ENCODE measurements at regions not wholly inside any gene's neighbourhood (a gene's known extent, or its start where the extent isn't known, plus 50 kb on each side); places are given as distances from the start of the nearest gene placed in this dataset.
"Not testable (repeated sequence)": the region's sequence is repeated elsewhere in the genome, so short reads cannot be mapped to it uniquely, and the experiment has no call there.

DNA sequence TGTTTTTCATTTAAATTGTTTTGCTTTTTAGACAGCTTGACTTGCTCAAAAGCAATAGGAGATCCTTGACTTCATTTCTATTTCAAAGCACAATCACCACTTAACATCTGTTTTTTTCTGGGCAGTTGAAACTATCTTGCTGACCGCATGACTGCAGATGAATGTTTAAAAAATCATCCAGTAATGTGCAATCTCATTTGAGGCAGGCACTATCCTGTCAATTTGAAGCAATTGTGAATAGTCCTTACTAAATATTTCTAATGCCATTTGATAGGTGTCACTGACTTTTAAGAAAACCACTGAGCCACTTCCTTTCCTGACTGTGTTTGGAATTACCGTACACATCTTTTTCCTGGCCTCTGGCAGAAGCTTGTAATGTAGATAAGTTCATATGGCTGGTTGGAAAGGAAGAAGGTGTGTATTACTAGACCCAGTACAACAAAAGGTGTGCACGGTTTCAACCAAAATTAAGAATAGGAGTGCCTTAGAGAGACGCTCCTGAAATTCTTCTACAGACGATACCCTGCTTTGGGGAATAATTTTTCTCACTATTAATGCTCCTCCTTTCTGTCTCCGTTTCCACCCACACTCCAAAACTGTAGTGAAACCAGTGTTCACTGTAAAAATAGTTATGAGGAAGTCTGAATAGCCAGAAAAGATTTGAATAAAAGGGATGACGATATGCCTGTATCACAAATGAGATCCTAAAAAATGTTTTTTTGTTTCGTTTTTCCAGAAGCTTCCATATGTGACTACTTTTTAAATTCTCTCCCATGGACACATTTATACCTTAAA is 136.7 kb upstream of the MOCS2 start:
- no peak for DNase-seq (ENCODE audit: low spot score in 2 of 2)
- no peaks in the 10 kb centered on the region for H3K9me3 Mint-ChIP-seq
- no peak overlapping the region for H3K4me3 Mint-ChIP-seq
- H3K36me3 Mint-ChIP-seq: no peaks in the 10 kb centered on the region
- no peak for ATAC-seq
- H3K27ac Mint-ChIP-seq: no peak overlapping the region
- H3K4me1 Mint-ChIP-seq: no peaks in the 10 kb centered on the region

DNA sequence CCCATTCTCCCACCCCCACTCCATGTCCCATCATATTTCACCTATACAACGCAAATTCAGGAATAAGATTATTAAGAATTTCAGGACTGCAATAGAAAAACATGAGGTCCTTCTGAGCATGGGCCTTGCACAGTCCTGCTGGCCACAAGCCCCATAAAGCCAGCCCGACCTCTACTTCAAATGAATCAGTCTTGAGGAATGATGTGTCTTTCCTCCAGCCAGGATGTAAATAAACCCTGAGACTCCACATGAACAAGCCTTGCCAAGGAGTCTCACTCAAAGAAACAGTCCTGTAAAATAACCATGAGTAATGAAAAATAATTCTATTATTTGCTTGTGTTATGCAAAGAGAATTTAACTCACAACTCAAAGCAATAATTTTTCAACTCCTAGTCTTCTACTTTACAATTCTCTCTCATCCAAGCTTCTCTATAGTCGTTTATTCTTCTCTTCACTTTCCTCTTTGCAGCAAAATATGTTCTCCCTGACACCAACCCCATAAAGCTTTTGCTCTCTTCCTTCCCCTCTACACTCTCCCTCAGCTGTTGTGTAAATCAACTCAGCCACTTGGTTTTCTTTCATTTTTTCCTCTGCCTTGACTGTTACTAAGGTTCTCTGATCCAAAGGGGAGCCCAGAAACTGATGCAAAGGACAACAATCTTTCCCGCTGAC is 140.1 kb upstream of the MOCS2 start:
- DNase-seq (ENCODE audit: low spot score in 2 of 2) (no peak), ATAC-seq (no peak)
- Mint-ChIP-seq H3K9me3 (no peaks in the 10 kb centered on the region), H3K27ac (no peak overlapping the region), H3K4me1 (no peaks in the 10 kb centered on the region), H3K4me3 (no peak overlapping the region), H3K36me3 (no peaks in the 10 kb centered on the region)

DNA sequence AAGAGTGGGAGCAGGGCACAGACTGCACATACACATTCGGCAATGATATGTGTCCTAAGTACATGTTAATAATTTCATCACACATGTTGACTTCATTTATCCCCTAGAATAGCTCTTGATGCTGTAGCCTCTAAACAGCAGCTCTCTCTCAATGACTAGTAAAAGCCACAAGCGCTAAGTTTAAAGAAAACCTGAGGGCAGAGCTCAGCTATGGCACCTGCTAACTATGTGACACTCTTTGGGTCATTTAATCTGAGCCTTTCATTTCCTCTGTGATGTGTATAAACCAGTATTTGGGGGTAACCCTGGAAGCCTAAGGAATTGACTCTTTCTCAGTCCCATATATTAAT is 140.6 kb upstream of the MOCS2 start:
- DNase-seq (ENCODE audit: low spot score in 2 of 2): no peak
- Mint-ChIP-seq H3K27ac (no peak overlapping the region), H3K9me3 (no peaks in the 10 kb centered on the region), H3K4me1 (no peaks in the 10 kb centered on the region), H3K36me3 (no peaks in the 10 kb centered on the region), H3K4me3 (no peak overlapping the region)
- no peak for ATAC-seq

DNA sequence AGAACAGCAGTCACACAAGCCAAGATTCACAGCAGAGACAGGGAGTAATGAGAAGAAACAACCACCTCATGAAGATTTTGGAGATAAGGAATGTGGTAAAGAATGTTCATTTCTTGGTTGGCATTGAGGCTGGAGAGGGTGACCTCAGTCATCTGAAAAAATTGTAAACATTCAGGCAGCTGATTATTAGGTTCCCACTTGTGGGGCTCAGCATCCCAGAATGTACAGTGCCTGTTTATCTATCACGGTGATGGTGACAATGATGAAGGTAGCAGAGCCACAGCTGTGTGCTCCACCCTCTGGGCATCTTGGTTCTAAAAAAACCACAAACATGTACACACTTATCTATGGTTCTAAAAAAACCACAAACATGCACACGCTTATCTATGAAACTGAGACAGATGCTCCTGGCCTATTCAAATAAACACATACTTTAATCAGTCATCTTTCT is 143.9 kb upstream of the MOCS2 start:
- H3K4me1 Mint-ChIP-seq: no peaks in the 10 kb centered on the region
- DNase-seq (ENCODE audit: low spot score in 2 of 2): no peak
- no peaks in the 10 kb centered on the region for H3K36me3 Mint-ChIP-seq
- ATAC-seq: peak; percentile 39
- H3K4me3 Mint-ChIP-seq: no peak overlapping the region
- H3K9me3 Mint-ChIP-seq: no peaks in the 10 kb centered on the region
- no peak overlapping the region for H3K27ac Mint-ChIP-seq

DNA sequence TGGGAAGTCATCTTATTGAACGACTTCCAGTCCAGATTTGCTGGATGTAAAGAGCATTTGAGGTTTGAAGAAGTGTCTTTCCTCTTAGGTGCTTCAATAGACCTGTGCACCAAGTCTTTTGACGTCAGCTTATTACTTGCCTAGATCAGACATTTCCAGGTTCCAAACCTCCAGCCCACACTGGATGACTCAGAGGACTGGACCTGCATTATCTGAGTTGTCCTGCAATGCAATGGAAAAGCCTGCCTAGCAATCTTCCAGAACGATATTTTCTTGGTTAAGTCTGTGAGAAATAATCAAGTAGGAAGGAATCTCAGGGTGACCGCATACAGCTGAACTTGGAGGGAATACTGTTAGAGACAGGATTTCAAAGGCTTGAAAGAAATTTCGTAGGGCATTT is 147.2 kb upstream of the MOCS2 start:
- no peaks in the 10 kb centered on the region for H3K36me3 Mint-ChIP-seq
- DNase-seq (ENCODE audit: low spot score in 2 of 2) (no peak), ATAC-seq (no peak)
- H3K4me3 Mint-ChIP-seq: no peak overlapping the region
- no peak overlapping the region for H3K27ac Mint-ChIP-seq
- no peaks in the 10 kb centered on the region for H3K9me3 Mint-ChIP-seq
- no peaks in the 10 kb centered on the region for H3K4me1 Mint-ChIP-seq

DNA sequence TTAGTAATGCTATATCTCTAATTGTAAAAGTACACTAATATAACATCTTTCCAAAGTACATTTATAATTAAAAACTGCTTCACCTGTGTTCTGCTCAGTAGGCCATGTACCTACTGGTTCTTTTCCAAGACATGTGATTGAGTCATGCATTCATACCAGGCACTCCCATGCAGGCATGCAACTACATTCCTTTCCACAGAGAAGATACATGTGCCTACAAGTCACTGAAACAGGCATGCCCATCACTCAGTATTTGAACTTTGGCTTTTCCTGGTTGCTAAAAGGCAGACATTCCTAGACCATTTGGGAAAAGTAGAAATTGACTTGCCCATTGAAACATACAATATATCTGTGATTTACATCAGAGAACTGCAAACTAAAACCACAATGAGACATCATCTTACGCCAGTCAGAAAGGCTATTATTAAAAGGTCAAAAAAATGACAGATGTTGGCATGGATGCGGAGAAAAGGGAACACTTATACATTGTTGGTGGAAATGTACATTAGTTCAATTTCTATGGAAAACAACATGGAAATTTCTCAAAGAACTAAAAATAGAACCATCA is 148.3 kb upstream of the MOCS2 start:
- no peak overlapping the region for H3K4me3 Mint-ChIP-seq
- H3K9me3 Mint-ChIP-seq: no peaks in the 10 kb centered on the region
- no peaks in the 10 kb centered on the region for H3K4me1 Mint-ChIP-seq
- H3K27ac Mint-ChIP-seq: no peak overlapping the region
- ATAC-seq (no peak), DNase-seq (ENCODE audit: low spot score in 2 of 2) (no peak)
- no peaks in the 10 kb centered on the region for H3K36me3 Mint-ChIP-seq

DNA sequence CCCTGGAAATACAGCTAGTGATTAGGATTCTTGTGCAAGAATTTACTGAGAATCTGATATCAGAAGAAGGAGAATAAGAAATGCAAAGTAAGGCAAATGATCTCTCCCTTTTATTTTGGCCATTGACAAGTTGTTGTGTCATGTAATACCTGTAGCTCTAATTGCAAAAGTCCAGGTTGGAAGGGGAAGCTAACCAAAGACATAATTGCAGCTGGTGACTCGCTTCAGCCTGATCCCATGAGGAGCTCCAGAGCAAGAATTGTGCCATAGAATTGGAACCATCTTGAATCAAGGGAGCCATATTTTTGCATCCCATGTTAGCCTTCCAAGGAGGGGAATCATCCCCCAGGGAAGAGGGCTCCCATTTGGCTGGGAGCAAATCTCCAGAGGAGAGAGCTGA is 149.6 kb upstream of the MOCS2 start:
- DNase-seq (ENCODE audit: low spot score in 2 of 2) (no peak), ATAC-seq (no peak)
- H3K4me3 Mint-ChIP-seq: no peak overlapping the region
- H3K9me3 Mint-ChIP-seq: no peaks in the 10 kb centered on the region
- no peak overlapping the region for H3K27ac Mint-ChIP-seq
- H3K36me3 Mint-ChIP-seq: no peaks in the 10 kb centered on the region
- H3K4me1 Mint-ChIP-seq: no peaks in the 10 kb centered on the region

DNA sequence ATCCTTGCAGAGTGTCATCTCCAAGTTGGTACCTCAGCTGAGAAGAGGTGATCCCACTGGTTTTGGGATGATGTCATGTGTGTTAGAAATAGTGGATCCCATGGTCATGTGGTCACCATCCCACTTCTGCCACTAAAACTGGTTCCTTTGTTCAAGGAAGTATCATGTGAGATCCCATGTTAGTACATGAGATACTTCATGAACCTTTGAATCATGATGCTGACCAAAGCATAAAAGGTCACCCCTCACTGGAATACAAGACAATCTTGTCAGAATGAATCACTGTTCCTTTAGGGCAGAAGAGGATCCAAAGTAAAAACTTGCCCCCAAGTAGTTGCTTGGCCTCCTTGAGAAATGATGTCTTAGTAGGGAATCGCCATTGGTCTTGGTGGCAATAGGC is 150.9 kb upstream of the MOCS2 start:
- H3K4me1 Mint-ChIP-seq: no peaks in the 10 kb centered on the region
- ATAC-seq (no peak), DNase-seq (ENCODE audit: low spot score in 2 of 2) (no peak)
- H3K36me3 Mint-ChIP-seq: no peaks in the 10 kb centered on the region
- no peaks in the 10 kb centered on the region for H3K9me3 Mint-ChIP-seq
- no peak overlapping the region for H3K4me3 Mint-ChIP-seq
- no peak overlapping the region for H3K27ac Mint-ChIP-seq

DNA sequence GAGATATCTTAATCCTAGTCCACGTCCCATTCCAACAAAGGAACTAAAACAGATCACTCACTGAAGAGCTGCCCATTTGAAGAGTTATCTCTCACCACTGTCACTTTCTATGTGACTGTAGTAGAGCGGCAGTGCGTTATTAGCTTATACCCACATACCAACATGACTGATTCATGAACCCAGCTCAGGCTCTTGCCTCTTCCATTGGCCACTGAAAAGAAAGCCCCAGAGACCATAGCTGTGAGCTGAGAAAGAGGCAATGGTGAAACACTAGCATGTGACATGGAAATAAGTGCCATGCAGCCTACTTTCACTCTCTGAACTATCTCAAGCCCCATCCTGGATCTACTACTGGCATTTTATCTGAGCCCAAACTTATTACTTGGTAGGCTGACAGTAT is 151.7 kb upstream of the MOCS2 start:
- H3K4me1 Mint-ChIP-seq: no peaks in the 10 kb centered on the region
- DNase-seq (ENCODE audit: low spot score in 2 of 2) (no peak), ATAC-seq (no peak)
- no peaks in the 10 kb centered on the region for H3K9me3 Mint-ChIP-seq
- no peak overlapping the region for H3K4me3 Mint-ChIP-seq
- H3K27ac Mint-ChIP-seq: no peak overlapping the region
- no peaks in the 10 kb centered on the region for H3K36me3 Mint-ChIP-seq

DNA sequence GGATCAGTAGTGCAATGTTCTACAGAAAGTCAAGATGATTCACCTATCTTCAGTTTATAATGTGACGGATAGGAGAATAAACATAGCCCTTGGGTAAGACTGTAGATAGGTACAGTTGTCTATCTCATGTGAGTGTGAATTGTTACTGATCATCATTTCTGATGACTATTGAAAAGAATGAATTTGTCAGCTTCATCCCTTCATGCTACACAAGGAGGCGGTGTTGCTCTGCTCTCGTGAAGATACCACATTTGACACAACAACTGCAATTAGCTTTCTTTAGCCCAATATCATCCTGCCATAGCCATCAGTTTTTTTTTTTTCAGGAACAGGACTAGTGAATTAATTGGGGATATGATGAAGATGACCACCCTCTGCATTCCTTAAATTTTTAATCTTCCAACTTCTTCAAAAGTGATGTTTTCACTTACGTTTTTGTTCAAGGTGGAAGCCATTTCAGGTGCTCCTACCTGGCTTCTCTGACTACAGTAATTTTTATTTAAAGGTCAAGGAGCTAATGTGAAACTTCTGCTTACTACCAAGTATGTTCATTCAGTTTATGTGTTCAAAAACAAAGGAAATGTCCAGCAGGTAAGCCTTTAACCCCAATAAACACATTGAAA is 152.9 kb upstream of the MOCS2 start:
- H3K36me3 Mint-ChIP-seq: no peaks in the 10 kb centered on the region
- no peaks in the 10 kb centered on the region for H3K4me1 Mint-ChIP-seq
- H3K9me3 Mint-ChIP-seq: no peaks in the 10 kb centered on the region
- ATAC-seq (no peak), DNase-seq (ENCODE audit: low spot score in 2 of 2) (no peak)
- no peak overlapping the region for H3K27ac Mint-ChIP-seq
- no peak overlapping the region for H3K4me3 Mint-ChIP-seq

DNA sequence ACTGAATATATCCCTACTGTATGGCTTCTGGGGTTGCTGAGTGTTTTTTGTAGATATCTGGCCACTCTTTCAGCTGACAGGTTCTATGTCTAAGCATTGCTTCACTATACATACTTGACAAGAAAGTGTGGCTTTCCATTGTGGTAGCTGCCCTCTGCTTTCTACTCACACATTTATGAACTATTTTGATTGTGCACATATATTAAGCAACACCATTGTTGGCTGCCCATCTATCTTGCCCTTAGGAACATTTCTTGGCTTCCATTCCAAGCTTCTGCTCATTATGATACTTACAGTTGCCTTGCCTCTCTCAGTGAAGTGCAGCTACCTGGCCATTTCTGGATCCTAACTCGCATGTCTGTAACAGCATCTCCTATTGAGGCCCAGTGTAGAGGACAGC is 153.6 kb upstream of the MOCS2 start:
- no peaks in the 10 kb centered on the region for H3K36me3 Mint-ChIP-seq
- no peak for ATAC-seq
- no peaks in the 10 kb centered on the region for H3K4me1 Mint-ChIP-seq
- H3K27ac Mint-ChIP-seq: no peak overlapping the region
- no peaks in the 10 kb centered on the region for H3K9me3 Mint-ChIP-seq
- H3K4me3 Mint-ChIP-seq: no peak overlapping the region
- DNase-seq (ENCODE audit: low spot score in 2 of 2): no peak

DNA sequence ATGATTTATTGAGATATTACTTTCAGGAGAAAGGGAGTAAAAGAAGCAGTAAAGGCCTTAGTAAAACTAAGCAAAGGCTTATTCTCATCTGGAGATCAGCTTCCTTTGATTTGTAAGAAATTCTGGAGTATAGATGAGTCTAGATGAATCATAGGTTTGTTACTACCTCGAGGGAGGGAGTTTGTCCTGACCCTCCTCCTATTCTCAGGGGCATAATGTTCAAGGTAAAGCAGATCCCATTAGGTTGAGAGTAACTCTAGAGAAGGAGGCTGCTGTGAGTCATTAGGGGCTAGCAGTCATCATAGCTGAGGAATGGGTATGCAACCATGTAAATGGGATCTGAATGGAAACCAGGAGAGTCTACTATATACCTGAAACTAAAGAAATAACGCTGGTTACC is 155.5 kb upstream of the MOCS2 start:
- ATAC-seq: no peak
- H3K4me3 Mint-ChIP-seq: no peak overlapping the region
- no peak for DNase-seq (ENCODE audit: low spot score in 2 of 2)
- H3K9me3 Mint-ChIP-seq: peaks cover 4% of the 10 kb centered on the region
- H3K4me1 Mint-ChIP-seq: no peaks in the 10 kb centered on the region
- H3K27ac Mint-ChIP-seq: no peak overlapping the region
- no peaks in the 10 kb centered on the region for H3K36me3 Mint-ChIP-seq

DNA sequence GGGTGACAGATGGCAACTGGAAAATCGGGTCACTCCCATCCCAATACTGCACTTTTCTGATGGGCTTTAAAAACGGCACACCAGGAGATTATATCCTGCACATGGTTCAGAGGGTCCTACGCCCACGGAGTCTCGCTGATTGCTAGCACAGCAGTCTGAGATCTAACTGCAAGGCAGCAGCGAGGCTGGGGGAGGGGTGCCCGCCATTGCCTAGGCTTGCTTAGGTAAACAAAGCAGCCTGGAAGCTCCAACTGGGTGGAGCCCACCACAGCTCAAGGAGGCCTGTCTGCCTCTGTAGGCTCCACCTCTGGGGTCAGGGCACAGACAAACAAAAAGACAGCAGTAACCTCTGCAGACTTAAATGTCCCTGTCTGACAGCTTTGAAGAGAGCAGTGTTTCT is 158.7 kb upstream of the MOCS2 start:
- ATAC-seq; H3K36me3 Mint-ChIP-seq; DNase-seq (ENCODE audit: low spot score in 2 of 2); H3K4me1 Mint-ChIP-seq; H3K4me3 Mint-ChIP-seq; H3K27ac Mint-ChIP-seq; H3K9me3 Mint-ChIP-seq: not testable (repeated sequence)

DNA sequence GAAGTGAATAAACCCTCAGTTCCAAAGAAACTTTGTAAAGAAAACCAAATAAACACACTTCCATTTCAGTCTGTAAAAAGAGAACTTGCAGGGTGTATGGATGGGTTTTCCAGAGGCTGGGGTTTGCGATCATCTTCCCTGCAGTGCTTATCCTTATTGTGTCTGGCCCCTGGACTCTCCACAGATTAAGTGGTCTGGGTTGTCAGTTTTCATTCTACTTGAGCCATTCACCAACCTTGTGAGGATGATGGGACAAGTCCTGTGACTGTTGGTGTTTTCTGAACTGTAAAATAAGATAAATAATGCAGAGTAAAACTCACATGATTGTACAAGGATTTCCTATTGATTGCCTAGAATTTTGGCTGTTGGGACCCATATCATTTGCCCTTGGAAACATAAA is 166.1 kb upstream of the MOCS2 start:
- no peaks in the 10 kb centered on the region for H3K4me1 Mint-ChIP-seq
- no peak overlapping the region for H3K27ac Mint-ChIP-seq
- no peak for ATAC-seq
- H3K36me3 Mint-ChIP-seq: no peaks in the 10 kb centered on the region
- no peaks in the 10 kb centered on the region for H3K9me3 Mint-ChIP-seq
- no peak overlapping the region for H3K4me3 Mint-ChIP-seq
- DNase-seq (ENCODE audit: low spot score in 2 of 2): no peak

DNA sequence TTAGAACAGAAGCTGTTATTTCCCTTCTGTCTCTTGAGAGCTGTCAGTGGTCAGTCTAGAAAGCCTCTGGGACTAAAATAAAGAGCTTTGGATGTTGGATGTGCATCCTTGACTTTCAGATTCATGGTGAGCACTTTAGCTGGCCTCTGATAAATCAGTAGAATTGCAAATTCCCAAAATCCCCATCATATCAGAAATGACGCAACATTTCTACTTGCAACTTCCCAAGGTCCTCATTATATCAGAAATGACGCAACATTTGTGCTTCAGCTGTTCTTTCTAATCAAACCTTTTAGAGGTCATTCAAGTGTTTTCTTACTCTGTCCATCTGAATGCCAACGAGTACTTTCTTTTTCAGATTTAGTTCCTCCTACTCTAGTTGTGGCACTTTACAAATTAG is 167.3 kb upstream of the MOCS2 start:
- H3K4me1 Mint-ChIP-seq: no peaks in the 10 kb centered on the region
- no peak overlapping the region for H3K27ac Mint-ChIP-seq
- DNase-seq (ENCODE audit: low spot score in 2 of 2) (no peak), ATAC-seq (no peak)
- no peaks in the 10 kb centered on the region for H3K36me3 Mint-ChIP-seq
- no peaks in the 10 kb centered on the region for H3K9me3 Mint-ChIP-seq
- H3K4me3 Mint-ChIP-seq: no peak overlapping the region

DNA sequence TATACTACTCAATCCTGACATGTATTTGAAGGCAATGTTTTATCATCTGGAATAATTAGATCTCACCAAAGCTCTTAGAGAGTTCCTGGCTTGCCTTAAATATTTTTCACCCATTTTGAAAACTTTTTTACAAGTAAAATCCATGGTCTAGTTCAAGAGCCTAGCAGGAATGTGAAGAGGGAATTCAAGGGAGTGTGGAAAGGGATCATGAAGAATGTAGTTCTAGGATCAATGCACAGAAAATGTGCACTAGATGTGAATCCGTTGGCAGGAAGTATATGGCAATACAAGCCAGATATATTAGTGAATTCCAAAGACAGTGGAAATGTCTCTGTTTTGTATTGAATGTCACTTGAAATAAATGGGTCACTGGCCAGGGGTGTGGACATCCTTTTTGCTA is 167.9 kb upstream of the MOCS2 start:
- DNase-seq (ENCODE audit: low spot score in 2 of 2): no peak
- Mint-ChIP-seq H3K9me3 (no peaks in the 10 kb centered on the region), H3K4me1 (no peaks in the 10 kb centered on the region), H3K36me3 (no peaks in the 10 kb centered on the region), H3K4me3 (no peak overlapping the region), H3K27ac (no peak overlapping the region)
- ATAC-seq: no peak

Data from stimulated activated effector memory CD8-positive, alpha-beta T cell treated with anti-CD3 and anti-CD28 coated beads, Interleukin-12 subunit alpha, Interleukin-12 subunit beta, amount 100 ng/mL, for 72 hours (primary cell).